Neural crest cell (in vitro differentiated cells): ENCODE measurements at regions not wholly inside any gene's neighbourhood (a gene's known extent, or its start where the extent isn't known, plus 50 kb on each side); places are given as distances from the start of the nearest gene placed in this dataset.
"Not testable (repeated sequence)": the region's sequence is repeated elsewhere in the genome, so short reads cannot be mapped to it uniquely, and the experiment has no call there.

ENCODE experiments used
- DNase-seq: peaks from one replicate; pipeline ENCODE4 v3.0.0; 2021; ENCODE audit warnings: low read depth, mixed read lengths, low spot score
- H3K27ac Mint-ChIP-seq: one replicate; pipeline ENCODE4 v1.8.0; 2021; ENCODE audit warnings: mild to moderate bottlenecking, mixed read lengths; ENCODE audit not compliant: unreplicated experiment
- H3K27me3 Mint-ChIP-seq: 2 replicates; pipeline ENCODE4 v1.8.0; 2021; ENCODE audit warnings: low read depth, mild to moderate bottlenecking, mixed read lengths
- H3K36me3 Mint-ChIP-seq: 2 replicates; pipeline ENCODE4 v1.8.0; 2021; ENCODE audit warnings: low read depth, mild to moderate bottlenecking, mixed read lengths
- H3K4me1 Mint-ChIP-seq: 2 replicates; pipeline ENCODE4 v1.8.0; 2021; ENCODE audit warnings: mixed read lengths
- H3K4me3 Mint-ChIP-seq: one replicate; pipeline ENCODE4 v1.8.0; 2021; ENCODE audit warnings: mild to moderate bottlenecking, mixed read lengths
- H3K9me3 Mint-ChIP-seq: 2 replicates; pipeline ENCODE4 v1.8.0; 2021; ENCODE audit warnings: mixed read lengths

DNA sequence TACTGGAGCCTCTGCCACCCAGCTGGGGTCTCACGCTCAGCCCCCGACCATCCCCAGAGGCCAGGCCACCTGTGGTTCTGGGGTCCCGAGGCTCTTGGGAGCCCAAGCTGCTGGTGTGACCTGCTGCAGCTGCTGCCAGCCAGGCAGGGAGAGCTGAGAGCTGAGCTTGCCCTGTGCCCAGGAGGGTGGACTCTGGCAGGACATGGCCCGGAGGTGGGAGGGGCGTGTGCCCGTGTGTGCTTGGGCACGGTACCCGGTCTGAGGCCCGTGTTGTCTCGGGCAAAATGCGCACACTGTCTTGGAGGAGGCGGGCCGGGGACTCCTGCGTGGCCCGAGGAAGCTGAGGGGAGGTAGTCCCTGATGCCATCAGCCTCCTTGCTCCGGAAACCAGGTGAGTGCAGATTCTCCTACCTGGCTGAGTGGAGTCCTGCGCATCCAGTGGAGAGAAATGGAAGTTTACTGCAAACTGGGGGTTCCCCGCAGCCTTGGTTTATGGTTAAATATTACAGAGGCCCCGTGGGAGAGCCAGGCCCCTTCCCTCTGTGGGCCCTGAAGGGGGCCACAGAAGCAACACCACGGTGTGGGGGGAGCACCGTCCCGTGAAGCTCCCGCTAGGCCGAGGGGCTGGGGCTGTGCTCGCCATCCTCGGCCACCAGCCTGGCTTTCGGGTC, 4380.8 kb upstream of the TPTE start:
- H3K4me3 Mint-ChIP-seq, H3K36me3 Mint-ChIP-seq, H3K4me1 Mint-ChIP-seq, H3K9me3 Mint-ChIP-seq, H3K27ac Mint-ChIP-seq, H3K27me3 Mint-ChIP-seq, DNase-seq: not testable (repeated sequence)

DNA sequence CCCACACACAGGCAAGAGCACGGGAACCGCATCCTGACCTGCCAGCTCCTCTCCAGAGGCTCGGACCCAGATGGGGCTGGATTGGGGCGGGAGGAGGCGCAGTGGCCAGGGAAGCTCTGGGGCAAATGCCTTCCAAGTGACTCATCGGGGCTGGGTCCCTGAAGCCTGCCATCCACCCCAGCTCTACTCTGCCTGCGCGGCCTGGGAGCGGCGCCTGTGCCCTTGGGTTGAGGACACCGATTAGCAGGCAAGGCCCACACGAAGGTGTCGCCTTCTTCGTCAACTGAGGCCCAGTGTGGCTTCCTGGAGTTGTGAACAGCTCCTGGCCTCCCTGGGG, 4380.3 kb upstream of the TPTE start:
- DNase-seq, H3K27ac Mint-ChIP-seq, H3K27me3 Mint-ChIP-seq, H3K36me3 Mint-ChIP-seq, H3K4me3 Mint-ChIP-seq, H3K4me1 Mint-ChIP-seq, H3K9me3 Mint-ChIP-seq: not testable (repeated sequence)

DNA sequence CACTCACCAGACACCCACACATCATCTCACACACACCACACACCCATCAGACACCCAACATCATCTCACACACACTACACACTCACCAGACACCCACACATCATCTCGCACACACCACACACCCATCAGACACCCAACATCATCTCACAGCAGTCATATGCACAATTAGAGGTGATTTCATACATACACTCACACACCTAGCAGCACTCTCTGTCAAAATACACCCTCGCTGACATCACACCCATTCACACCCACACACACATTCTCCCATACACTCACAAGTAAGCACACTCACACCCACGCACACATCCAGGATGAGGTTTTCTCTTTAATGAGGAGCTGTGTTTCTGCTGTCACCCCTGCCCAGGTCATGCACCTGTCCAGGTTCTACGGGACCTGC, 4368.2 kb upstream of the TPTE start:
- not testable (repeated sequence) for H3K27ac Mint-ChIP-seq, H3K4me3 Mint-ChIP-seq, H3K9me3 Mint-ChIP-seq, DNase-seq, H3K36me3 Mint-ChIP-seq, H3K27me3 Mint-ChIP-seq, H3K4me1 Mint-ChIP-seq

DNA sequence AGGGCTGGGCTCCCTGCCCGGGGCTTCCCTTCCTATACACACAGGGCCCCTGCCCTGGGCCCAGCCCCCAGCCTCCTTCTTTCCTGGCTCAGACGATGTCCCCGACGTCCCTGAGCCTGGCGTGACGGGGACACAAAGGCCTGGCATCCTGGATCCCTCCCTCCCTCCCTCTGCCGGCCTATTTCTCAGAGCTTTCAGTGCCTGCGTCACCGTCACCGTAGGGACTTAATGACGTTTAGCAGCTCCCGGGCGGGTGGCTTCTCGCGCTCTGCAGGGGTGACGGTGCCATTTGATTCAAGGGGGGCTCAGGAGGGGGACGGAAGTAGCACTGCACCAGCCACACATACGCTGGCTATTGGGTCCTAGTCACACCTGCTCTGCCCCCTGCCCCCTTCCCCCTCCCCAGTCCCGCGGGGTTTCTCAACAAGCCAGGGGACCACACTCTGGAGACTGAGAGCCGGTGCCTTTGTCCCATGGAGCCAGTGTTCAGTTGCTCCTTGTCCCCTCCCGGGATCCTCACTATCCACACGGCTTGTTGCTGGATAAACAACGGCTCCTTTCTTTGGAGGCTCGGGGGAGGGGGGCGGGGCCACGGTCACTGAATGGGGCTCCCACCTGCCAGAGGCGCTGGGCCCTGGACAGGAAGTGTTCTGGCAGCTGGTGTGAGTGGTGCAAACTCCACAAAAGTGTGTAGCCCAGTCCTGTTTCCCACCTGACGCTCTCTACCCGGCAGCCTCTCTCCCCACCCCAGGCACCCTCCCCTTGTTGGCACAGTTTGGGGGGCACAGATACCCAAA, 4366.7 kb upstream of the TPTE start:
- H3K36me3 Mint-ChIP-seq, H3K4me3 Mint-ChIP-seq, H3K4me1 Mint-ChIP-seq, H3K27me3 Mint-ChIP-seq, DNase-seq, H3K9me3 Mint-ChIP-seq, H3K27ac Mint-ChIP-seq: not testable (repeated sequence)

DNA sequence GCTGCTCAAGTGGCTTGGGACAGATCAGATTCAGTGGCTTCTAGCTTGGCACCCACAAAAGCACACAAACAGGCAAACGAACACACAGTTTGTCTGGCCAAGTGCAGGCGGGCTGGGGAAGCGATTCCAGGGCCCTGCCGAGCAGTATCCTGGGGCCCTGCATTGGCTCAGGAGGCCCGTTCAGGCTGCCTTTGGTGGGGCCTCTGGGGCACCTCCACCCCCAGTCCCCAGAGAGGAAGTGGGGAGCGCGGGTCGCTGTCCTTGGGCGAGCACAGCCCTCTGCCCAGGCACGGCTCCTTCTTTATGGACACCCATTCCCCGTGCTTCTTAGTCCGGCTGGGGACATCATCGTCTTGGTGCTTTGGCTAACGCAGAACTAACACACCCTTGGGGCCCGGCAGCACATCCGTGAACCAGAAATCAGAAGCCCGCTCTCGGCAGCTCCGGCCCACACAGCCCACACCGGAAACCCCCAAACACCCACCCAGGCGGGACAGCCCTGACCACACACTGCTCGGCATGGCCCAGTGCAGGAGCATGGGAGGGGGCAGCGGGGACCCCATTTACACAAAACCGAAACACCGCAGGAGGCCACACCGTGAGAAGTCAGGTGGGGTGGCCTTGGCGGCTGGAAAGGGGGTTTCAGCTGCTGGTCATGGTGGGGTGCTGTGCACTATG, 4364.5 kb upstream of the TPTE start:
- not testable (repeated sequence) for H3K36me3 Mint-ChIP-seq, H3K27ac Mint-ChIP-seq, H3K4me1 Mint-ChIP-seq, H3K9me3 Mint-ChIP-seq, DNase-seq, H3K27me3 Mint-ChIP-seq, H3K4me3 Mint-ChIP-seq

DNA sequence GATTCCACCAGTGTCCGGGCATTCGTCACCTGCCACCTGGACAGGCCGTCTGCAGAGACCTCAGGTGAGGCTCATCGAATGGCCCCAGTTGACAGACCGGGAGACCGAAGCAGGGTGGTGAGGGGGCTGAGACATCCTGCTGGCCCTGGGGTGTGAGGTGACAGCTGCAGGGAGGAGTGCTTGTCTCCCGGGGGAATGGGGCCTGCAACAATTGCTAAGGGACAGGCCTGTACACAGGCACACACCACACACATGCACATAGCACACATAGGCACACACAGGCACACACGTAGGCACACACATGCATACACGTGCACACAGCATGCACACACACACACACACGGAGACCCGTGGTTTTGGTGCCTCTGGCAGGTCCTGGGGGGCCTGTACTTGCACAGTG, 4363.9 kb upstream of the TPTE start:
- not testable (repeated sequence) for H3K27me3 Mint-ChIP-seq, H3K4me1 Mint-ChIP-seq, H3K4me3 Mint-ChIP-seq, H3K27ac Mint-ChIP-seq, H3K9me3 Mint-ChIP-seq, H3K36me3 Mint-ChIP-seq, DNase-seq

DNA sequence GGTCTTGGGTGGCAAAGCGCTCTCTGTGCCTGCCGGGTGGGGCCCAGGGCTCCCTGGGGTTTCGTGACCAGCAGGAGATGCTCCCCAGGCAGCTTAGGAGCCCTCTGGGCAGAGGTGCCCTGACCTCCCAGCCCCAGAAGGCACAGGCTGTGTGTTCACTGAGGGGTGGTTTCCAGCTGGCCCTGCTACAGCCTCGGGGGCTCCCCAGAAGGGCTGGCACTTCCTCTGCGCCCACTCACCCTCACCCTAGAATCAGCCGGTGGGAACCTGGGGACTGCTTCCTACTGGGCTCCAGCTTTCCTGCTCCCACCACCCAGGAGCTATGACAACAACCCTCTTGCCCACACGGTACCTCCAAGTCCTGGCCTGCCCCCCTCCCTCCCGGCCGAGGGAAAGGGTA, 4363.2 kb upstream of the TPTE start:
- not testable (repeated sequence) for H3K9me3 Mint-ChIP-seq, H3K4me1 Mint-ChIP-seq, H3K36me3 Mint-ChIP-seq, H3K27me3 Mint-ChIP-seq, H3K4me3 Mint-ChIP-seq, DNase-seq, H3K27ac Mint-ChIP-seq
